Colonic mucosa (tissue), 4 donors: ENCODE measurements at regions not wholly inside any gene's neighbourhood (a gene's known extent, or its start where the extent isn't known, plus 50 kb on each side); places are given as distances from the start of the nearest gene placed in this dataset.
"Not testable (repeated sequence)": the region's sequence is repeated elsewhere in the genome, so short reads cannot be mapped to it uniquely, and the experiment has no call there.

Experiments used
- DNase-seq: peaks from one replicate; pipeline ENCODE4 v3.0.0-alpha.2; 2020
- H3K27ac ChIP-seq: fragments of 200-600 bp; one replicate; pipeline ENCODE4 v1.8.0; 2021
- H3K27me3 ChIP-seq: fragments of 200-600 bp; one replicate; pipeline ENCODE4 v1.8.0; 2021
- H3K36me3 ChIP-seq: fragments of 200-600 bp; one replicate; pipeline ENCODE4 v1.8.0; 2021
- H3K4me1 ChIP-seq: fragments of 200-600 bp; one replicate; pipeline ENCODE4 v1.8.0; 2021; ENCODE audit warnings: mild to moderate bottlenecking
- H3K4me3 ChIP-seq: fragments of 200-600 bp; one replicate; pipeline ENCODE4 v1.8.0; 2021
- H3K9ac ChIP-seq, 2 donors: one replicate each; pipeline ENCODE4 v1.7.0; 2013; ENCODE audit warnings: control low read depth in 2 of 2, low read depth in 2 of 2, low read length in 2 of 2
- H3K9me3 ChIP-seq: fragments of 200-600 bp; one replicate; pipeline ENCODE4 v1.8.0; 2021
- CTCF ChIP-seq: fragments of 200-600 bp; IDR thresholded peaks from one replicate; pipeline ENCODE4 v1.8.0; 2022; ENCODE audit warnings: antibody characterized with exemption, mild to moderate bottlenecking
- intact Hi-C: fragments of 100-400 bp; cut with DNase I; formaldehyde crosslinking; loops from one replicate; pipeline ENCODE4 v1.14.1; 2022
- donor health status: healthy.
- donor health status: DM: no; HTN: no; CAD: no.
- donor health status: DM: no; HTN: no; CAD: no.

GRCh38 chr6:67814262-67814661, 820.8 kb upstream of the ADGRB3 start:
- Histone ChIP-seq H3K4me1 (no peaks in the 10 kb centered on the region), H3K27ac (no peak overlapping the region), H3K4me3 (no peak overlapping the region), H3K36me3 (no peaks in the 10 kb centered on the region), H3K27me3 (peaks cover 3% of the 10 kb centered on the region), H3K9ac (no peak overlapping the region), H3K9me3 (peaks cover 4% of the 10 kb centered on the region)
- intact Hi-C loops: no loop called here
- no peak for TF ChIP-seq CTCF
- DNase-seq: no peak

- Histone ChIP-seq H3K27me3 (peaks cover 3% of the 10 kb centered on the region), H3K36me3 (no peaks in the 10 kb centered on the region), H3K9me3 (peaks cover 4% of the 10 kb centered on the region), H3K4me1 (no peaks in the 10 kb centered on the region), H3K4me3 (no peak overlapping the region), H3K27ac (no peak overlapping the region), H3K9ac (no peak overlapping the region)
- TF ChIP-seq CTCF: no peak
- intact Hi-C loops: no loop called here
- no peak for DNase-seq
Measured at GRCh38 chr6:67812693-67813092, 822.4 kb upstream of the ADGRB3 start.

GRCh38 chr6:67812125-67812524, 823.0 kb upstream of the ADGRB3 start:
- H3K27ac ChIP-seq: no peak overlapping the region
- no peak overlapping the region for H3K9ac ChIP-seq
- DNase-seq: no peak
- no peak for TF ChIP-seq CTCF
- H3K36me3 ChIP-seq: no peaks in the 10 kb centered on the region
- intact Hi-C loops: no loop called here
- peaks cover under 1% of the 10 kb centered on the region for H3K27me3 ChIP-seq
- H3K4me1 ChIP-seq: no peaks in the 10 kb centered on the region
- H3K4me3 ChIP-seq: no peak overlapping the region
- peaks cover 4% of the 10 kb centered on the region for H3K9me3 ChIP-seq

GRCh38 chr6:67811239-67812037, 823.6 kb upstream of the ADGRB3 start:
- TF ChIP-seq CTCF: no peak
- no peak for DNase-seq
- no peak overlapping the region for H3K27ac ChIP-seq
- H3K9ac ChIP-seq: no peak overlapping the region
- no peaks in the 10 kb centered on the region for H3K27me3 ChIP-seq
- H3K36me3 ChIP-seq: no peaks in the 10 kb centered on the region
- H3K4me1 ChIP-seq: no peaks in the 10 kb centered on the region
- H3K4me3 ChIP-seq: no peak overlapping the region
- intact Hi-C loops: no loop called here
- H3K9me3 ChIP-seq: peaks cover 4% of the 10 kb centered on the region

- H3K9ac ChIP-seq, H3K27me3 ChIP-seq, H3K4me1 ChIP-seq, H3K27ac ChIP-seq, H3K4me3 ChIP-seq, DNase-seq, H3K9me3 ChIP-seq, H3K36me3 ChIP-seq, intact Hi-C loops: not testable (repeated sequence)
Measured at GRCh38 chr6:67804808-67805207, 830.3 kb upstream of the ADGRB3 start.

GRCh38 chr6:67802771-67803170, 832.3 kb upstream of the ADGRB3 start:
- Histone ChIP-seq H3K9me3 (no peaks in the 10 kb centered on the region), H3K9ac (no peak overlapping the region), H3K36me3 (no peaks in the 10 kb centered on the region), H3K4me3 (no peak overlapping the region), H3K4me1 (no peaks in the 10 kb centered on the region), H3K27me3 (no peaks in the 10 kb centered on the region), H3K27ac (no peak overlapping the region)
- TF ChIP-seq CTCF: no peak
- intact Hi-C loops: no loop called here
- DNase-seq: no peak
